ENCODE measurements at regions not wholly inside any gene's neighbourhood (a gene's known extent, or its start where the extent isn't known, plus 50 kb on each side); places are given as distances from the start of the nearest gene placed in this dataset.

DNA sequence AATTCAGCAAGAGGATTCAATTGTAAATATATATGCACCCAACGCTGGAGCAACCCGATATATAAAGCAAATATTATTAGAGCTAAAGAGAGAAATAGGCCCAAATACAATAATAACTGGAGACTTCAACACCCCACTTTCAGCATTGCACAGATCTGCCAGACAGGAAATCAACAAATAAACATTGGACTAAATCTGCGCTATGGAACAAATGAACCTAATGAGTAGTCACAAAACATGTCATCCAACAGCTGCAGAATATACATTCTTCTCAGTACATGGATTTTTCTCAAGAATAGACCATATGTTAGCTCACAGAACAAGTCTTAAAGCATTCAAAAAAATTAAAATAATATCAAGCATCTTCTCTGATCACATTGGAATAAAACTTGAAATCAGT, 86.1 kb upstream of the SLC1A1 start:
- TF ChIP-seq, protein P1, sequence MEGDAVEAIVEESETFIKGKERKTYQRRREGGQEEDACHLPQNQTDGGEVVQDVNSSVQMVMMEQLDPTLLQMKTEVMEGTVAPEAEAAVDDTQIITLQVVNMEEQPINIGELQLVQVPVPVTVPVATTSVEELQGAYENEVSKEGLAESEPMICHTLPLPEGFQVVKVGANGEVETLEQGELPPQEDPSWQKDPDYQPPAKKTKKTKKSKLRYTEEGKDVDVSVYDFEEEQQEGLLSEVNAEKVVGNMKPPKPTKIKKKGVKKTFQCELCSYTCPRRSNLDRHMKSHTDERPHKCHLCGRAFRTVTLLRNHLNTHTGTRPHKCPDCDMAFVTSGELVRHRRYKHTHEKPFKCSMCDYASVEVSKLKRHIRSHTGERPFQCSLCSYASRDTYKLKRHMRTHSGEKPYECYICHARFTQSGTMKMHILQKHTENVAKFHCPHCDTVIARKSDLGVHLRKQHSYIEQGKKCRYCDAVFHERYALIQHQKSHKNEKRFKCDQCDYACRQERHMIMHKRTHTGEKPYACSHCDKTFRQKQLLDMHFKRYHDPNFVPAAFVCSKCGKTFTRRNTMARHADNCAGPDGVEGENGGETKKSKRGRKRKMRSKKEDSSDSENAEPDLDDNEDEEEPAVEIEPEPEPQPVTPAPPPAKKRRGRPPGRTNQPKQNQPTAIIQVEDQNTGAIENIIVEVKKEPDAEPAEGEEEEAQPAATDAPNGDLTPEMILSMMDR (IDR thresholded peaks at IDR 0.05) = no peak
- no peak for TF ChIP-seq EP300 (IDR thresholded peaks at IDR 0.05)
- TF ChIP-seq POLR2A (IDR thresholded peaks at IDR 0.05) = no peak
- no peak for TF ChIP-seq POLR2AphosphoS5 (IDR thresholded peaks at IDR 0.05)
